ENCODE measurements at regions not wholly inside any gene's neighbourhood (a gene's known extent, or its start where the extent isn't known, plus 50 kb on each side); places are given as distances from the start of the nearest gene placed in this dataset.

GRCh38 chr21:16320110-16320509 lies 590.3 kb downstream of the USP25 start:
- 80% methylated on average over 1 of the region's 1 CpG for WGBS (ENCODE audit: insufficient coverage)
- Histone ChIP-seq H3K4me3 (ENCODE audit: control insufficient read depth in 1 of 2, extremely low read depth in 1 of 2, low read length in 1 of 2) (no peak overlapping the region), H3K27ac (ENCODE audit: low read length) (no peak overlapping the region), H3K4me1 (ENCODE audit: control insufficient read depth in 1 of 2, extremely low read depth in 1 of 2, insufficient read depth in 2 of 2, low read length in 2 of 2) (peaks cover 0 to 2% of the 10 kb centered on the region in 2 experiments), H3K9me3 (no peaks in the 10 kb centered on the region), H3K27me3 (replicated peaks in 1 of 2; ENCODE audit: control insufficient read depth in 2 of 2, extremely low read depth in 1 of 2, insufficient read depth in 2 of 2, low read length in 1 of 2) (no peaks in the 10 kb centered on the region), H3K36me3 (ENCODE audit: control insufficient read depth in 2 of 2, extremely low read depth in 1 of 2, insufficient read depth in 1 of 2, low read length in 1 of 2) (no peaks in the 10 kb centered on the region)
- H3K27me3 Mint-ChIP-seq: no peaks in the 10 kb centered on the region
- ChIA-PET CTCF (no interaction called here), POLR2A (no interaction called here)
- peaks cover 0 to 6% (median 0%) of the 10 kb centered on the region in 3 donors for H3K4me1 Mint-ChIP-seq
- no peaks in the 10 kb centered on the region for H3K36me3 Mint-ChIP-seq
- H3K4me3 Mint-ChIP-seq: no peak overlapping the region
- H3K9me3 Mint-ChIP-seq: no peaks in the 10 kb centered on the region
- DNase-seq (no peak), ATAC-seq (replicated peaks in 1 of 4) (no peak)
- no peak overlapping the region for H3K27ac Mint-ChIP-seq

- Histone ChIP-seq H3K27me3 (replicated peaks in 1 of 2; ENCODE audit: control insufficient read depth in 2 of 2, extremely low read depth in 1 of 2, insufficient read depth in 2 of 2, low read length in 1 of 2) (no peaks in the 10 kb centered on the region), H3K9me3 (no peaks in the 10 kb centered on the region), H3K4me1 (ENCODE audit: control insufficient read depth in 1 of 2, extremely low read depth in 1 of 2, insufficient read depth in 2 of 2, low read length in 2 of 2) (peaks cover 0 to 2% of the 10 kb centered on the region in 2 experiments), H3K36me3 (ENCODE audit: control insufficient read depth in 2 of 2, extremely low read depth in 1 of 2, insufficient read depth in 1 of 2, low read length in 1 of 2) (no peaks in the 10 kb centered on the region), H3K27ac (ENCODE audit: low read length) (no peak overlapping the region), H3K4me3 (ENCODE audit: control insufficient read depth in 1 of 2, extremely low read depth in 1 of 2, low read length in 1 of 2) (no peak overlapping the region)
- Mint-ChIP-seq H3K36me3 (no peaks in the 10 kb centered on the region), H3K27me3 (no peaks in the 10 kb centered on the region), H3K27ac (no peak overlapping the region), H3K4me1 (peaks cover 0 to 6% (median 0%) of the 10 kb centered on the region in 3 donors), H3K9me3 (no peaks in the 10 kb centered on the region), H3K4me3 (no peak overlapping the region)
- ATAC-seq (replicated peaks in 1 of 4) (no peak), DNase-seq (no peak)
- no CpG with 5 or more reads among the region's 2 CpGs for WGBS (ENCODE audit: insufficient coverage)
- ChIA-PET POLR2A (no interaction called here), CTCF (no interaction called here)
Observed at GRCh38 chr21:16322454-16322853, 592.7 kb downstream of the USP25 start.

GRCh38 chr21:16323596-16323995 lies 593.8 kb downstream of the USP25 start:
- H3K27me3 Mint-ChIP-seq: no peaks in the 10 kb centered on the region

GRCh38 chr21:16324630-16325029 lies 594.8 kb downstream of the USP25 start:
- POLR2A ChIA-PET: no interaction called here
- H3K36me3 ChIP-seq (ENCODE audit: control insufficient read depth in 2 of 2, extremely low read depth in 1 of 2, insufficient read depth in 1 of 2, low read length in 1 of 2): no peaks in the 10 kb centered on the region

More at GRCh38 chr21:16323596-16323995, 593.8 kb downstream of the USP25 start:
- H3K27ac ChIP-seq (ENCODE audit: low read length): no peak overlapping the region
- ChIA-PET CTCF (no interaction called here), POLR2A (no interaction called here)
- no peaks in the 10 kb centered on the region for H3K36me3 ChIP-seq (ENCODE audit: control insufficient read depth in 2 of 2, extremely low read depth in 1 of 2, insufficient read depth in 1 of 2, low read length in 1 of 2)
- Mint-ChIP-seq H3K4me1 (peaks cover 0 to 6% (median 0%) of the 10 kb centered on the region in 3 donors), H3K36me3 (no peaks in the 10 kb centered on the region), H3K27ac (no peak overlapping the region), H3K4me3 (no peak overlapping the region), H3K9me3 (no peaks in the 10 kb centered on the region)
- H3K9me3 ChIP-seq: no peaks in the 10 kb centered on the region
- H3K4me3 ChIP-seq (ENCODE audit: control insufficient read depth in 1 of 2, extremely low read depth in 1 of 2, low read length in 1 of 2): no peak overlapping the region
- no peaks in the 10 kb centered on the region for H3K27me3 ChIP-seq (replicated peaks in 1 of 2; ENCODE audit: control insufficient read depth in 2 of 2, extremely low read depth in 1 of 2, insufficient read depth in 2 of 2, low read length in 1 of 2)
- WGBS (ENCODE audit: insufficient coverage): no CpG with 5 or more reads among the region's 1 CpG
- no peak for DNase-seq
- peaks cover 0 to 2% of the 10 kb centered on the region in 2 experiments for H3K4me1 ChIP-seq (ENCODE audit: control insufficient read depth in 1 of 2, extremely low read depth in 1 of 2, insufficient read depth in 2 of 2, low read length in 2 of 2)
- no peak for ATAC-seq (replicated peaks in 1 of 4)

GRCh38 chr21:16330082-16330907 lies 600.5 kb downstream of the USP25 start:
- Mint-ChIP-seq H3K27ac (no peak overlapping the region), H3K4me1 (no peaks in the 10 kb centered on the region), H3K9me3 (no peaks in the 10 kb centered on the region), H3K36me3 (no peaks in the 10 kb centered on the region), H3K4me3 (no peak overlapping the region), H3K27me3 (no peaks in the 10 kb centered on the region)
- ATAC-seq (replicated peaks in 1 of 4) (peak in 3 of 4 experiments; percentile 42 to 75 (median 45)), DNase-seq (peak in 1 of 35 experiments; percentile 53)
- WGBS (ENCODE audit: insufficient coverage): no CpG with 5 or more reads among the region's 6 CpGs
- Histone ChIP-seq H3K36me3 (ENCODE audit: control insufficient read depth in 2 of 2, extremely low read depth in 1 of 2, insufficient read depth in 1 of 2, low read length in 1 of 2) (no peaks in the 10 kb centered on the region), H3K27ac (ENCODE audit: low read length) (no peak overlapping the region), H3K27me3 (replicated peaks in 1 of 2; ENCODE audit: control insufficient read depth in 2 of 2, extremely low read depth in 1 of 2, insufficient read depth in 2 of 2, low read length in 1 of 2) (no peaks in the 10 kb centered on the region), H3K4me1 (ENCODE audit: control insufficient read depth in 1 of 2, extremely low read depth in 1 of 2, insufficient read depth in 2 of 2, low read length in 2 of 2) (no peaks in the 10 kb centered on the region), H3K4me3 (ENCODE audit: control insufficient read depth in 1 of 2, extremely low read depth in 1 of 2, low read length in 1 of 2) (no peak overlapping the region), H3K9me3 (no peaks in the 10 kb centered on the region)
- CTCF ChIA-PET: interaction anchor here in 1 of 2 donors (0.8 kb wide), 1 partner anchor 9 kb away, joined by 3 read pairs; no protein-coding TSS in a partner anchor
- POLR2A ChIA-PET: no interaction called here

More at GRCh38 chr21:16324630-16325029, 594.8 kb downstream of the USP25 start:
- CTCF ChIA-PET: no interaction called here
- H3K9me3 ChIP-seq: no peaks in the 10 kb centered on the region
- Mint-ChIP-seq H3K4me1 (no peaks in the 10 kb centered on the region), H3K27ac (no peak overlapping the region), H3K9me3 (no peaks in the 10 kb centered on the region), H3K27me3 (no peaks in the 10 kb centered on the region), H3K36me3 (no peaks in the 10 kb centered on the region), H3K4me3 (no peak overlapping the region)
- ATAC-seq (replicated peaks in 1 of 4): peak in 1 of 4 experiments; percentile 43
- no CpG with 5 or more reads among the region's 1 CpG for WGBS (ENCODE audit: insufficient coverage)
- H3K4me1 ChIP-seq (ENCODE audit: control insufficient read depth in 1 of 2, extremely low read depth in 1 of 2, insufficient read depth in 2 of 2, low read length in 2 of 2): peaks cover 0 to 2% of the 10 kb centered on the region in 2 experiments
- H3K27ac ChIP-seq (ENCODE audit: low read length): no peak overlapping the region
- no peak for DNase-seq
- no peaks in the 10 kb centered on the region for H3K27me3 ChIP-seq (replicated peaks in 1 of 2; ENCODE audit: control insufficient read depth in 2 of 2, extremely low read depth in 1 of 2, insufficient read depth in 2 of 2, low read length in 1 of 2)
- H3K4me3 ChIP-seq (ENCODE audit: control insufficient read depth in 1 of 2, extremely low read depth in 1 of 2, low read length in 1 of 2): no peak overlapping the region

GRCh38 chr21:16330908-16331268 lies 601.1 kb downstream of the USP25 start:
- Histone ChIP-seq H3K27ac (ENCODE audit: low read length) (no peak overlapping the region), H3K4me1 (ENCODE audit: control insufficient read depth in 1 of 2, extremely low read depth in 1 of 2, insufficient read depth in 2 of 2, low read length in 2 of 2) (no peaks in the 10 kb centered on the region), H3K27me3 (replicated peaks in 1 of 2; ENCODE audit: control insufficient read depth in 2 of 2, extremely low read depth in 1 of 2, insufficient read depth in 2 of 2, low read length in 1 of 2) (no peaks in the 10 kb centered on the region), H3K9me3 (no peaks in the 10 kb centered on the region), H3K36me3 (ENCODE audit: control insufficient read depth in 2 of 2, extremely low read depth in 1 of 2, insufficient read depth in 1 of 2, low read length in 1 of 2) (no peaks in the 10 kb centered on the region), H3K4me3 (ENCODE audit: control insufficient read depth in 1 of 2, extremely low read depth in 1 of 2, low read length in 1 of 2) (no peak overlapping the region)
- WGBS (ENCODE audit: insufficient coverage): no CpG with 5 or more reads among the region's 5 CpGs
- Mint-ChIP-seq H3K27me3 (no peaks in the 10 kb centered on the region), H3K36me3 (no peaks in the 10 kb centered on the region), H3K4me1 (no peaks in the 10 kb centered on the region), H3K9me3 (no peaks in the 10 kb centered on the region), H3K4me3 (no peak overlapping the region), H3K27ac (no peak overlapping the region)
- no peak for ATAC-seq (replicated peaks in 1 of 4)
- POLR2A ChIA-PET: no interaction called here
- no peak for DNase-seq
- CTCF ChIA-PET: interaction anchor here in 1 of 2 donors (0.8 kb wide), 1 partner anchor 9 kb away, joined by 3 read pairs; no protein-coding TSS in a partner anchor

Data from T-cell (primary cell).